PC-9 (cell line): ENCODE measurements at regions not wholly inside any gene's neighbourhood (a gene's known extent, or its start where the extent isn't known, plus 50 kb on each side); places are given as distances from the start of the nearest gene placed in this dataset.

Experiments used
- CTCF ChIP-seq: fragments of 200-600 bp; sonication (generic); conservative IDR thresholded peaks from 2 replicates; pipeline ENCODE4 v1.6.1; 2017; ENCODE audit warnings: mixed run types, antibody characterized with exemption, mild to moderate bottlenecking, moderate library complexity
- EZH2 ChIP-seq: fragments of 200-600 bp; sonication (generic); IDR thresholded peaks from 2 replicates; pipeline ENCODE4 v1.8.0; 2017; ENCODE audit warnings: antibody characterized with exemption, low read depth

- TF ChIP-seq CTCF (no peak), EZH2 (no peak)
These were observed 236.7 kb downstream of the B3GLCT start for GRCh38 chr13:31436478-31436877.
